GM12878 (cell line): ENCODE measurements at regions not wholly inside any gene's neighbourhood (a gene's known extent, or its start where the extent isn't known, plus 50 kb on each side); places are given as distances from the start of the nearest gene placed in this dataset.

Experiments
- ATAC-seq: fragments of 200-7000 bp; cut with Tn5 transposase; 3 replicates; pipeline ENCODE4 v1.9.1; 2020; ENCODE audit warnings: mild to moderate bottlenecking, moderate library complexity
- BruUV-seq: library from RNA; stranded (reverse); fragments of 400-500 nt; replicated peaks from 2 replicates; lab custom pipeline; 2021; lab: Mats Ljungman, UMichigan
- CTCF ChIA-PET: fragments of 300-600 bp; sonication (Branson Sonifier 250); formaldehyde crosslinking; extraction: SDS; loops from one replicate; lab custom pipeline; 2021; ENCODE audit warnings: inconsistent platforms; lab: Yijun Ruan, JAX
- POLR2A ChIA-PET: fragments of 350-600 bp; formaldehyde crosslinking; extraction: SDS; loops from one replicate; lab custom pipeline; 2021; ENCODE audit warnings: inconsistent platforms; lab: Charles Lee
- RAD21 ChIA-PET: fragments of 300-600 bp; sonication (Branson Sonifier 250); formaldehyde crosslinking; loops from one replicate; lab custom pipeline; 2023; ENCODE audit warnings: antibody characterized with exemption; ENCODE audit not compliant: unreplicated experiment; lab: Charles Lee
- SMC1A ChIA-PET: fragments of 300-600 bp; sonication (Branson Sonifier 250); formaldehyde crosslinking; loops from one replicate; lab custom pipeline; 2023; ENCODE audit not compliant: unreplicated experiment, uncharacterized antibody; lab: Charles Lee
- DNase-seq: peaks from one replicate; pipeline ENCODE4 v3.0.0-alpha.2; 2011; ENCODE audit warnings: low read depth, low spot score
- FAIRE-seq: peaks from 3 replicates; lab custom pipeline; 2011; peaks lifted over from hg19 to GRCh38; lab: Jason Lieb, UNC
- H2AFZ ChIP-seq: 2 replicates; pipeline ENCODE4 v1.6.0; 2011; ENCODE audit warnings: low read depth, low read length, control low read depth; ENCODE audit not compliant: control insufficient read depth
- H3K27ac ChIP-seq: 2 replicates; pipeline ENCODE4 v1.5.1; 2011; ENCODE audit warnings: control low read depth; ENCODE audit not compliant: control insufficient read depth, insufficient read depth
- H3K27me3 ChIP-seq, 2 experiments: replicated peaks in 1 of 2; 2 replicates each; pipeline versions ENCODE4 v1.6.0 to v1.6.1; 2011; ENCODE audit warnings: low read length in 1 of 2; ENCODE audit not compliant: control insufficient read depth in 2 of 2, insufficient read depth in 2 of 2
- H3K36me3 ChIP-seq, 2 experiments: 2 replicates each; pipeline ENCODE4 v1.5.1; 2011; ENCODE audit warnings: low read length in 1 of 2; ENCODE audit not compliant: control insufficient read depth in 2 of 2, insufficient read depth in 2 of 2
- H3K4me1 ChIP-seq: 2 replicates; pipeline ENCODE4 v1.6.1; 2011; ENCODE audit warnings: mild to moderate bottlenecking, low read length, moderate library complexity, mixed read lengths; ENCODE audit not compliant: control insufficient read depth, insufficient read depth
- H3K4me2 ChIP-seq: 2 replicates; pipeline ENCODE4 v1.6.0; 2011; ENCODE audit warnings: control low read depth; ENCODE audit not compliant: control insufficient read depth, insufficient read depth
- H3K4me3 ChIP-seq: fragments of 200-600 bp; sonication (generic); 2 replicates; pipeline ENCODE4 v1.5.1; 2016
- H3K79me2 ChIP-seq: 2 replicates; pipeline ENCODE4 v1.6.0; 2011; ENCODE audit warnings: low read length; ENCODE audit not compliant: control insufficient read depth, insufficient read depth
- H3K9ac ChIP-seq: 2 replicates; pipeline ENCODE4 v1.8.0; 2011; ENCODE audit warnings: low read length, control low read depth, mixed read lengths; ENCODE audit not compliant: control insufficient read depth, insufficient read depth
- H3K9me3 ChIP-seq: replicated peaks from 3 replicates; pipeline ENCODE4 v1.5.1; 2011; ENCODE audit warnings: mild to moderate bottlenecking, low read length; ENCODE audit not compliant: control insufficient read depth, insufficient read depth
- H4K20me1 ChIP-seq: 2 replicates; pipeline ENCODE4 v1.6.0; 2011; ENCODE audit not compliant: control insufficient read depth, insufficient read depth
- BMI1 ChIP-seq: fragments of 450-650 bp; IDR thresholded peaks from 2 replicates; pipeline ENCODE4 v1.6.1; 2016; ENCODE audit warnings: mild to moderate bottlenecking, moderate library complexity, borderline replicate concordance
- EGR1 ChIP-seq, 2 experiments: IDR thresholded peaks; 1 replicate in 1 of 2; 2 replicates in 1 of 2; pipeline ENCODE4 v1.6.1; 2011 to 2012; ENCODE audit warnings: low read depth in 2 of 2, low read length in 2 of 2, borderline replicate concordance in 1 of 2, mild to moderate bottlenecking in 1 of 2, moderate library complexity in 1 of 2
- ESRRA ChIP-seq: IDR thresholded peaks from 2 replicates; pipeline ENCODE4 v1.6.1; 2012; ENCODE audit warnings: mild to moderate bottlenecking, low read length, improper control_type of control experiment
- ETV6 ChIP-seq, 2 experiments: fragments of 450-650 bp in 1 of 2; IDR thresholded peaks in 1 of 2; conservative IDR thresholded peaks in 1 of 2; 2 replicates each; pipeline ENCODE4 v1.6.1; 2014; ENCODE audit warnings: antibody characterized with exemption in 1 of 2, borderline replicate concordance in 1 of 2, low read depth in 1 of 2, mild to moderate bottlenecking in 1 of 2, moderate library complexity in 1 of 2
- GABPA ChIP-seq: IDR thresholded peaks from 2 replicates; pipeline ENCODE4 v1.6.1; 2014; ENCODE audit warnings: antibody characterized with exemption, low read depth, mild to moderate bottlenecking, inconsistent platforms
- HDAC2 ChIP-seq: fragments of 200-600 bp; sonication (generic); IDR thresholded peaks from 2 replicates; pipeline ENCODE4 v1.6.1; 2017
- KLF5 ChIP-seq: fragments of 450-650 bp; IDR thresholded peaks from 2 replicates; pipeline ENCODE4 v1.6.1; 2014; ENCODE audit warnings: mild to moderate bottlenecking; ENCODE audit not compliant: partially characterized antibody
- MYC ChIP-seq: IDR thresholded peaks from 2 replicates; pipeline ENCODE4 v1.6.1; 2011; ENCODE audit warnings: mild to moderate bottlenecking, low read length, moderate library complexity, inconsistent platforms; ENCODE audit not compliant: insufficient read depth, insufficient replicate concordance, insufficient read length, severe bottlenecking
- NRF1 ChIP-seq: conservative IDR thresholded peaks from 2 replicates; pipeline ENCODE4 v1.6.1; 2011; ENCODE audit warnings: mild to moderate bottlenecking, low read depth, low read length, improper control_type of control experiment
- POLR2A ChIP-seq: IDR thresholded peaks from 2 replicates; pipeline ENCODE4 v1.6.1; 2011; ENCODE audit warnings: low read depth, mild to moderate bottlenecking, low read length
- POLR2AphosphoS2 ChIP-seq: IDR thresholded peaks from 2 replicates; pipeline ENCODE4 v1.6.1; 2011; ENCODE audit warnings: low read depth, mild to moderate bottlenecking, low read length, improper control_type of control experiment, moderate library complexity
- POU2F2 ChIP-seq: IDR thresholded peaks from 3 replicates; pipeline ENCODE4 v1.6.1; 2011; ENCODE audit warnings: low read depth, mild to moderate bottlenecking, low read length, borderline replicate concordance
- SKIL ChIP-seq: fragments of 450-650 bp; IDR thresholded peaks from 2 replicates; pipeline ENCODE4 v1.6.1; 2017; ENCODE audit warnings: mild to moderate bottlenecking, low read depth, inconsistent platforms; ENCODE audit not compliant: poor library complexity, severe bottlenecking
- SMC3 ChIP-seq: IDR thresholded peaks from 2 replicates; pipeline ENCODE4 v1.6.1; 2011; ENCODE audit warnings: low read length, improper control_type of control experiment, borderline replicate concordance
- SPI1 ChIP-seq: IDR thresholded peaks from 2 replicates; pipeline ENCODE4 v1.6.1; 2011; ENCODE audit warnings: low read depth, mild to moderate bottlenecking, low read length, moderate library complexity, borderline replicate concordance; ENCODE audit not compliant: insufficient read depth
- SREBF2 ChIP-seq: IDR thresholded peaks from 2 replicates; pipeline ENCODE4 v1.6.1; 2012; ENCODE audit warnings: mild to moderate bottlenecking, low read length
- ZBTB40 ChIP-seq: fragments of 450-650 bp; IDR thresholded peaks from 2 replicates; pipeline ENCODE4 v1.6.1; 2016; ENCODE audit warnings: mild to moderate bottlenecking, moderate library complexity, borderline replicate concordance
- ZNF384 ChIP-seq: IDR thresholded peaks from 2 replicates; pipeline ENCODE4 v1.6.1; 2012; ENCODE audit warnings: low read depth, mild to moderate bottlenecking, low read length, improper control_type of control experiment, borderline replicate concordance
- ZSCAN29 ChIP-seq: fragments of 450-650 bp; IDR thresholded peaks from 2 replicates; pipeline ENCODE4 v1.6.1; 2017; ENCODE audit warnings: mild to moderate bottlenecking, moderate library complexity
- WGBS: methylation state at CpG from one replicate; pipeline ENCODE4 v1.1.6; 2016; ENCODE audit warnings: low lambda C conversion rate; ENCODE audit not compliant: insufficient replicate concordance, insufficient coverage; ENCODE audit errors: missing lambda C conversion rate; 5-methylcytosine and 5-hydroxymethylcytosine counted together
- in situ Hi-C: fragments of 300-500 bp; cut with MboI; formaldehyde crosslinking; loops from 9 replicates; pipeline ENCODE4 v1.14.3; 2018; ENCODE audit warnings: mixed read lengths
- intact Hi-C: fragments of 100-400 bp; cut with micrococcal nuclease; formaldehyde crosslinking; loops from one replicate; pipeline ENCODE4 v1.14.2; 2022; ENCODE audit not compliant: unreplicated experiment

- Histone ChIP-seq H3K36me3 (no peaks in the 10 kb centered on the region), H2AFZ (no peak overlapping the region), H3K79me2 (no peaks in the 10 kb centered on the region), H3K27me3 (no peaks in the 10 kb centered on the region), H4K20me1 (no peaks in the 10 kb centered on the region), H3K27ac (no peak overlapping the region), H3K9ac (no peak overlapping the region), H3K9me3 (no peaks in the 10 kb centered on the region), H3K4me1 (no peaks in the 10 kb centered on the region), H3K4me3 (no peak overlapping the region), H3K4me2 (no peak overlapping the region)
- 14% methylated on average over 4 of the region's 4 CpGs for WGBS
- intact Hi-C loops: no loop called here
- no peak for ATAC-seq
- BruUV-seq: no TSS peak
- no peak for DNase-seq
- ChIA-PET CTCF (no interaction called here), RAD21 (no interaction called here), POLR2A (no interaction called here), SMC1A (interaction anchor here (0.7 kb wide), 1 partner anchor 8 kb away, joined by 3 read pairs; no protein-coding TSS in a partner anchor)
- FAIRE-seq: no peak
- in situ Hi-C loops: no loop called here
- no peak for TF ChIP-seq SREBF2
- TF ChIP-seq ZBTB40: no peak
- TF ChIP-seq MYC: no peak
- no peak for TF ChIP-seq GABPA
- TF ChIP-seq ZNF384: no peak
- TF ChIP-seq HDAC2: no peak
- TF ChIP-seq SPI1: no peak
- no peak for TF ChIP-seq SMC3
- TF ChIP-seq ZSCAN29: no peak
- TF ChIP-seq ESRRA: no peak
- no peak for TF ChIP-seq POLR2A
- no peak for TF ChIP-seq EGR1 (IDR thresholded peaks at IDR 0.05; ENCODE audit: borderline replicate concordance in 1 of 2, low read depth in 2 of 2, low read length in 2 of 2)
- TF ChIP-seq POLR2AphosphoS2: no peak
- no peak for TF ChIP-seq ETV6 (conservative IDR thresholded peaks at IDR 0.05 in 1 of 2, IDR thresholded peaks at IDR 0.05 in 1 of 2; ENCODE audit: borderline replicate concordance in 1 of 2, low read depth in 1 of 2)
- TF ChIP-seq POU2F2: no peak
- TF ChIP-seq NRF1: no peak
- no peak for TF ChIP-seq KLF5
- no peak for TF ChIP-seq BMI1
- TF ChIP-seq SKIL: no peak
These were observed 628.8 kb downstream of the ANKRD50 start for GRCh38 chr4:124083711-124084110.
